CD14-positive monocyte (primary cell): ENCODE measurements at regions not wholly inside any gene's neighbourhood (a gene's known extent, or its start where the extent isn't known, plus 50 kb on each side); places are given as distances from the start of the nearest gene placed in this dataset.

Source experiments
- DNase-seq, 3 donors: peaks; one replicate each; pipeline ENCODE4 v3.0.0-alpha.2; 2011 to 2022
- H2AFZ ChIP-seq: 2 replicates; pipeline ENCODE4 v1.6.0; 2012; ENCODE audit warnings: mild to moderate bottlenecking, low read depth, low read length, inconsistent platforms; ENCODE audit not compliant: insufficient read depth, poor library complexity, severe bottlenecking
- H3K27ac ChIP-seq, 2 donors: 1 replicate in 1 of 2; 2 replicates in 1 of 2; pipeline ENCODE4 v1.5.1; 2012 to 2013; ENCODE audit warnings: low read length in 2 of 2, control low read depth in 1 of 2, inconsistent platforms in 1 of 2, low read depth in 1 of 2, mild to moderate bottlenecking in 1 of 2
- H3K27me3 ChIP-seq, 2 donors: one replicate each; pipeline versions ENCODE4 v1.6.0 to v1.6.1; 2011 to 2013; ENCODE audit warnings: low read length in 2 of 2; ENCODE audit not compliant: control insufficient read depth in 2 of 2, insufficient read depth in 2 of 2
- H3K36me3 ChIP-seq, 2 donors: replicated peaks in 1 of 2; 1 replicate in 1 of 2; 2 replicates in 1 of 2; pipeline versions ENCODE4 v1.5.1 to v1.6.1; 2012 to 2013; ENCODE audit warnings: low read length in 2 of 2, control low read depth in 1 of 2, inconsistent platforms in 1 of 2, mild to moderate bottlenecking in 1 of 2; ENCODE audit not compliant: insufficient read depth in 2 of 2, control insufficient read depth in 1 of 2
- H3K4me1 ChIP-seq, 2 donors: 1 replicate in 1 of 2; 2 replicates in 1 of 2; pipeline versions ENCODE4 v1.5.1 to v1.6.1; 2012 to 2013; ENCODE audit warnings: low read length in 2 of 2, control low read depth in 1 of 2, inconsistent platforms in 1 of 2, mild to moderate bottlenecking in 1 of 2, moderate library complexity in 1 of 2; ENCODE audit not compliant: insufficient read depth in 2 of 2, control insufficient read depth in 1 of 2
- H3K4me2 ChIP-seq: replicated peaks from 2 replicates; pipeline ENCODE3; 2012; ENCODE audit warnings: low read length, moderate library complexity, mild to moderate bottlenecking; ENCODE audit not compliant: poor library complexity, severe bottlenecking; ENCODE audit errors: extremely low read depth
- H3K4me3 ChIP-seq, 3 experiments: fragments of 200-600 bp in 1 of 3; sonication (generic) in 1 of 3; replicated peaks in 1 of 3; 1 replicate in 2 of 3; 2 replicates in 1 of 3; pipeline ENCODE4 v1.5.1; 2011 to 2013; ENCODE audit warnings: low read length in 3 of 3, mild to moderate bottlenecking in 3 of 3, control low read depth in 2 of 3, low read depth in 2 of 3, inconsistent platforms in 1 of 3, moderate library complexity in 1 of 3
- H3K79me2 ChIP-seq: 2 replicates; pipeline ENCODE4 v1.6.0; 2012; ENCODE audit warnings: mild to moderate bottlenecking, control low read depth, inconsistent platforms, low read length, moderate library complexity; ENCODE audit not compliant: insufficient read depth
- H3K9ac ChIP-seq: 2 replicates; pipeline ENCODE4 v1.6.0; 2017; ENCODE audit warnings: low read length, mild to moderate bottlenecking; ENCODE audit not compliant: insufficient read depth, poor library complexity, severe bottlenecking
- H3K9me3 ChIP-seq, 2 donors: replicated peaks in 1 of 2; 1 replicate in 1 of 2; 2 replicates in 1 of 2; pipeline versions ENCODE4 v1.5.1 to v1.6.1; 2012 to 2013; ENCODE audit warnings: low read length in 2 of 2, control low read depth in 1 of 2; ENCODE audit not compliant: control insufficient read depth in 1 of 2, insufficient read depth in 1 of 2
- H4K20me1 ChIP-seq: 2 replicates; pipeline ENCODE4 v1.6.0; 2012; ENCODE audit warnings: mild to moderate bottlenecking, low read length, control low read depth, moderate library complexity; ENCODE audit not compliant: insufficient read depth
- H3K27ac Mint-ChIP-seq, 7 donors: one replicate each; pipeline ENCODE4 v1.8.0; 2020; ENCODE audit warnings: mild to moderate bottlenecking in 7 of 7, mixed read lengths in 7 of 7, moderate library complexity in 6 of 7, inconsistent platforms in 2 of 7
- H3K27me3 Mint-ChIP-seq, 3 donors: one replicate each; pipeline ENCODE4 v1.8.0; 2021 to 2022; ENCODE audit warnings: low read depth in 3 of 3, mild to moderate bottlenecking in 3 of 3, mixed read lengths in 3 of 3, moderate library complexity in 3 of 3, inconsistent platforms in 1 of 3
- H3K36me3 Mint-ChIP-seq, 2 donors: one replicate each; pipeline ENCODE4 v1.8.0; 2020; ENCODE audit warnings: mixed read lengths in 2 of 2, inconsistent platforms in 1 of 2, mild to moderate bottlenecking in 1 of 2
- H3K4me1 Mint-ChIP-seq: one replicate; pipeline ENCODE4 v1.8.0; 2020; ENCODE audit warnings: mild to moderate bottlenecking, mixed read lengths
- H3K4me3 Mint-ChIP-seq, 2 donors: one replicate each; pipeline ENCODE4 v1.8.0; 2020; ENCODE audit warnings: mild to moderate bottlenecking in 2 of 2, mixed read lengths in 2 of 2, moderate library complexity in 1 of 2
- H3K9me3 Mint-ChIP-seq, 7 donors: one replicate each; pipeline ENCODE4 v1.8.0; 2020 to 2022; ENCODE audit warnings: mixed read lengths in 7 of 7, mild to moderate bottlenecking in 6 of 7, moderate library complexity in 6 of 7, inconsistent platforms in 2 of 7
- CTCF ChIP-seq: fragments of 200-600 bp; IDR thresholded peaks from one replicate; pipeline ENCODE4 v1.8.0; 2022; ENCODE audit warnings: antibody characterized with exemption, mild to moderate bottlenecking
- WGBS: methylation state at CpG from one replicate; pipeline ENCODE4 v1.1.5; 2013; ENCODE audit warnings: missing lambda C conversion rate; ENCODE audit not compliant: insufficient coverage; 5-methylcytosine and 5-hydroxymethylcytosine counted together
- intact Hi-C, 2 donors: fragments of 100-400 bp; cut with micrococcal nuclease; formaldehyde crosslinking; loops; one replicate each; pipeline versions ENCODE4 v1.15.0 to v1.15.1; 2023

DNA sequence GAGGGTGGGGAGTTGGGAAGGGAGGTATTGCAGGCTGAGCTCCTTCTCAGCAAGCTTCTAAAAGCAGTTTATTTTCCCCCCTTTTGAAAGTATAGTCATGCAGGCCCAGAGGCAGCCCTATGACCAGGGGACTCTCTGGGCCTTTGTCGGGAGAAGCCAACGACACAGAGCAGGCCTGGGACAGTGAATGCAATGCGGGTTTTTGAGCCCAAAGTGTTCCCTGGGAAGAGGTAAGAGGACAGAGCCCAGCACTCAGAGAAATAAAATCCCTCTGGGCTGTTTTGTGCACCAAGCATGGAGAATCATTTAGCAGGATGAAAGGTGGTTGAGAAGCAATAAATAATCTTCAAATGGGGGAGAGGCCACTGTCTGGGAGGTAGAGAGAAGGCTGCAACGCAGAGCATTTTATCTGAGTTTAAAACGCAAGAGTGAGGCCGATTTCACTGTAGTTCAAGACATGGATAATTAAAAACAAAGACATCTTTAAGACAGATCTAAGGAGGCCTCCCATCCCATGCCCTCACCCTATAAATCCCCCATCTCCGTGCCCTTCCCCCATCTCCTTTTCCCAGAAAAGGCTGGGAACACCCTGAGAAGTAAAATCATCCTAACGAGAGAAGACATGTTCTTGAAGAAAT is 237.5 kb downstream of the CDC5L start:
- Mint-ChIP-seq H3K27me3 (peaks cover 1 to 6% (median 1%) of the 10 kb centered on the region in 3 donors), H3K9me3 (peaks cover 0 to 2% (median 0%) of the 10 kb centered on the region in 7 donors), H3K27ac (peak overlapping the region in 1 of 7 donors; percentile 47), H3K4me1 (peaks cover 83% of the 10 kb centered on the region), H3K4me3 (no peak overlapping the region), H3K36me3 (no peaks in the 10 kb centered on the region)
- no peak overlapping the region for H3K4me2 ChIP-seq
- WGBS, result 100% methylated on average over 3 of the region's 8 CpGs
- H3K9ac ChIP-seq, result no peak overlapping the region
- TF ChIP-seq CTCF, result no peak
- H3K4me3 ChIP-seq, result no peak overlapping the region
- no peaks in the 10 kb centered on the region for H3K79me2 ChIP-seq
- peaks cover 72 to 85% of the 10 kb centered on the region in 2 donors for H3K4me1 ChIP-seq
- intact Hi-C loops, result loop anchor here in 1 of 2 donors (10.0 kb wide), 1 partner anchor 150 kb away; no protein-coding TSS in a partner anchor
- H3K9me3 ChIP-seq, result no peaks in the 10 kb centered on the region
- DNase-seq, result no peak
- no peaks in the 10 kb centered on the region for H4K20me1 ChIP-seq
- no peak overlapping the region for H3K27ac ChIP-seq
- H2AFZ ChIP-seq, result no peak overlapping the region
- no peaks in the 10 kb centered on the region for H3K27me3 ChIP-seq
- H3K36me3 ChIP-seq, result no peaks in the 10 kb centered on the region

GRCh38 chr6:44625996-44626395 is 238.5 kb downstream of the CDC5L start:
- H3K36me3 ChIP-seq, result no peaks in the 10 kb centered on the region
- Mint-ChIP-seq H3K9me3 (peaks cover 0 to 2% (median 0%) of the 10 kb centered on the region in 7 donors), H3K36me3 (no peaks in the 10 kb centered on the region), H3K4me1 (peaks cover 81% of the 10 kb centered on the region), H3K27ac (peak overlapping the region in 4 of 7 donors; percentile 14 to 79 (median 53)), H3K4me3 (no peak overlapping the region), H3K27me3 (peaks cover 1 to 6% (median 1%) of the 10 kb centered on the region in 3 donors)
- peaks cover 72 to 87% of the 10 kb centered on the region in 2 donors for H3K4me1 ChIP-seq
- no peak overlapping the region for H3K4me2 ChIP-seq
- H2AFZ ChIP-seq, result peak overlapping the region; percentile 70
- no peak for DNase-seq
- WGBS, result 85% methylated on average over 2 of the region's 2 CpGs
- no peaks in the 10 kb centered on the region for H4K20me1 ChIP-seq
- H3K27ac ChIP-seq, result no peak overlapping the region
- no peaks in the 10 kb centered on the region for H3K79me2 ChIP-seq
- no peaks in the 10 kb centered on the region for H3K27me3 ChIP-seq
- no peaks in the 10 kb centered on the region for H3K9me3 ChIP-seq
- no peak for TF ChIP-seq CTCF
- H3K4me3 ChIP-seq, result no peak overlapping the region
- intact Hi-C loops, result loop anchor here in 1 of 2 donors (10.0 kb wide), 1 partner anchor 151 kb away; no protein-coding TSS in a partner anchor
- no peak overlapping the region for H3K9ac ChIP-seq
